ENCODE measurements at regions not wholly inside any gene's neighbourhood (a gene's known extent, or its start where the extent isn't known, plus 50 kb on each side); places are given as distances from the start of the nearest gene placed in this dataset.
A peak's percentile ranks its signal among the peaks of the same experiment; 100 is the strongest.
"Not testable (repeated sequence)": the region's sequence is repeated elsewhere in the genome, so short reads cannot be mapped to it uniquely, and the experiment has no call there.

DNA sequence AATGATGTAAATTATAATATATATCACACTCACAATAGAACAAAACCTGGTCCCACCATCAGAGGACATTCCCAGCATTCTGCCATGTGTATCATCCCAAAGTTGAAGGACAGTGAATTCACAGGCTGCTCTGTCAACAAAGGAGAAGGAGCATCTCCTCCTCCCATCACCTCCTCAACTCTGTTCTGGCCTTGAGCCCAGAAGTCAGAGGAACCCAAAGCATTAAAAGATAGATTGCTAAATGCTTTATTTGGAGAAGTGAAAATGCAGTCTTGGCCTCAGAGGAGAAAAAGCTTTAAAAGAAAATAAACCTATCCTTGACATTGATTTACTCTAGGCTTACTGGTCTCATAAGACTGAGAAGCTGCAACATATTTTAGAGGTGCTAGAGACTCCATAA is 268.8 kb upstream of the RASGEF1B start:
- no peak for DNase-seq (ENCODE audit: low read depth in 2 of 2, low spot score in 1 of 2)

DNA sequence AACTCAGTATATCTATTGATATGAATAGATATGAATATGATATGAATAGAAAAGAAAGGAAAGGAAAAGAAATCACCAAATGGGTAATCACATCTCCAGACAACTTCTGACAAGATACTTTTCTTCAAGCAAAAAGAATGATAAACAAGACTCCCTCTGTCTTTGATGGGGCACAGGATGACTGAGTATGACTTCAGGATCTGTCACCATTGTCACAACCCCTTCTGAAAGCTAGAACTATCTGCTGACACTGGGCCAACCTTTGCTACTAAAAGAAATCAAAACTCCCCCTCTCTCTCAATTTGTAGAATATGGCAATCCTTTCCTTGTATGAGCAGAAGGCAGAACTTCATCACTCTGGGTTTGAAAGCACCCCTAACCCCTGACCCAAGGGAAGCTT is 267.2 kb upstream of the RASGEF1B start:
- DNase-seq (ENCODE audit: low read depth in 2 of 2, low spot score in 1 of 2): no peak

DNA sequence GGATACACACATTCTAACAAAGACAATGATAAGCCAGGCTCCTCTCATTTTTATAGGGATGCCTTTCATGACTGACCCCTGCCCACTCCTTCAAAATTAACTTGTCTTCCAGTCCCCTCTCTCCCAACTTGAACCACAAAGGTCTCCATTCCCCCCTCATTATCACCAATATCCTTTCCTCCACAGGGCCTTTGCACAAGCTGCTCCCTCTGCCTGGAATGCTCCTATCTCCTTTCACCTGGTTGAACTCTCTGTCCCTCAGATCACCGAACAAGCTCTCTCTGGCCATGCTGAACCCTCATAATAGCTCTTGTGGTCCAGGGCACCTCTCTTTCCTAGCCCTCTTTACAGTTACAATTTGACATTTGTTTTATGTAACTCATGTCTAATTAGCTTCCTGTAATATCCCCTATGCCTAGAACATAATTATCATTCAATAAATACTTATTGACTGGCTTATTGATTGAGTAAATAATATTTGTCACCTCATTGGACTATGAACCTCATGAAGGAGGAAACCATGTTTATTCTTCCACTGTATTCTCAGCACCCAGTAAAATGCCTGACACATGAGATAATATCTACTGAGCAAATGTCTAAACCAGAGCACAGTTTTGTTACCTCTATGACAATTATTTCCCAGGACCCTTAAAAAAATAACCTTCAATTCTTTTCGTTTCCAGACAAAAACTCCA is 266.3 kb upstream of the RASGEF1B start:
- no peak for DNase-seq (ENCODE audit: low read depth in 2 of 2, low spot score in 1 of 2)

DNA sequence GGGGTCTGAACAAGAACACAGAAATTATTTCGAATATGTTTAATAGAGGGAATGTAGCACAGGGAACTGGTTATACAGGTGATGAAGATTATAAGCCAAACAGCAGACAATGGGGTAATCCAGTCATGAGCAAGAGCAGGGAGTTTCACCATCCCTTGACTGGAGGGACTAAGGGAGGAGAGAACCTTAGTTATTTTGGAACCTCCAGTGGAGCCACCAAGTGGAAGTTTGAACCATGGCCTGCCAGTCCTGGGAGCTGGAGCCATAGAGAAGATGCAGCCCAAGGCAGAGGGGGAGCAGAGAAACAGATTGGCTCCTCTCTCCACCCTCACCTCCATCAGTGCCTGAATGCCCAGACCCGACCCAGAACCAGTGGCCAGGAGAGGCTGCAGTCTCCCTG is 264.6 kb upstream of the RASGEF1B start:
- DNase-seq (ENCODE audit: low read depth in 2 of 2, low spot score in 1 of 2): no peak

DNA sequence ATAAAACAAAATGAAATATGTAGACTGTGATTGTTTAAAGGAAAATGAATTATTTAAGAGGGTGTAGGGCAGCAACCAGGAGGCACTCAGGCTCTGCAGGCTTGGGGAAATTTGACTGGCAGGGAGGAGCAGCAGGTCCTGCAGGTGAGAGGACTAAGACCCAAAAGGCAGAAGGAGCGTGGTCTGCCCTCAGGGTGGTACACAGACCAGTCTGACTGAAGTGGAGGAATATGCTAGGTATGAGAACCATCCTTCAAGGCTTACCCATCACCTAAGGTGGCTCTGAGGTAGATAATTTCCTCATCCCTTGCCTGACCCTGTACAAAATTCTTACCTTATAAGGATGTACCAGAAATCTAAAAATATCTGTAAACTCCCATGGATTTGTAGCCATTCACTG is 261.3 kb upstream of the RASGEF1B start:
- DNase-seq (ENCODE audit: low read depth in 2 of 2, low spot score in 1 of 2): no peak

DNA sequence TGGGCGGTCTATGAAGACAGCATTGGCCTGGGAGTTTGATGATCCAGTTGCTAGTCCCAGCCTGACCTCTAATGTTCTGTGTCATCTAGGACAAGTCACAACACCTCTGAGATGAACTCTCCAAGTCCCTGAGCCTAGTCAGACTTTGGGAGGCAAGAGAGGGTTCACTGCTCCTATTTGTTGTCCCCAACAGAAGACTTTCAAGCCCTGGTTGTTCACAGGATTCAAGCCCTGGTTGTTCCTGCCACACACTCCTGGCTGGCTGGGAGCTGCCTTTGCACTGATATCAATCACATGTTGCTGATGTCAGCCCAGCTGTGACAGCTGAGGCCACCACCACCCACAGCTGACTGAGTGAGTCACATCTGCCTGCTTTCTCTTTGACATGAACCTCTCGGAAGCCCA is 253.2 kb upstream of the RASGEF1B start:
- DNase-seq (ENCODE audit: low read depth in 2 of 2, low spot score in 1 of 2): peak; percentile 19 to 39

DNA sequence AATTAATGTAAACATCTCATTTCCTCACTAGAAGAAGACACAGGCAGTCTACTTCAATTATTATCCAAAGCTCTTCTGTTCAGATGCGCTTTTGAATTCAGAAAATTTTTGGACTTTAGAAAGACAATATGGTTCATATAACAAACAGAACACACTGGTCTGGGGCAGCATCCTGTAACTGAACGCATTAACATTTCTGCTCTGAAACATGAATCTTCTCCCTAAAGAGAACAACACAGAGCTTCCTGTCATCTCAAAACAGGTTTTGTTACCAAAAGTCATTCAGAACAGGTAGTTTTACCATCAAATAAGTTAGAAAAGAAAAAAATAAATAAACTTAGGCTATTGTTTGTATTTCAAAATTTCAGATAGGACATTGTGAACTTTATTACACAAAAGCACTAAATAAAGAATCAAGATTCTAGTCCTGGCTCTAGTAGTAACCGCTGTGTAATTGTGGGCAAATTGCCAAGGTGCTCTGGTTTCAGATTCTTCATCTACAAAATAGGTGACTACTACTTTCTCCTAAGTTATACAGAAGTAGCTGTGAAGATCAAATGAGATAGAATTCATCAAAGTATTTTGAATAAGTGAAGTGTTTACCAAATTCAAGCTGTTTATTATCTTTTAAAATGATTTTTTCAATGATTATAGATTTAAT is 252.3 kb upstream of the RASGEF1B start:
- DNase-seq (ENCODE audit: low read depth in 2 of 2, low spot score in 1 of 2): peak in 1 of 2 donors; percentile 11

DNA sequence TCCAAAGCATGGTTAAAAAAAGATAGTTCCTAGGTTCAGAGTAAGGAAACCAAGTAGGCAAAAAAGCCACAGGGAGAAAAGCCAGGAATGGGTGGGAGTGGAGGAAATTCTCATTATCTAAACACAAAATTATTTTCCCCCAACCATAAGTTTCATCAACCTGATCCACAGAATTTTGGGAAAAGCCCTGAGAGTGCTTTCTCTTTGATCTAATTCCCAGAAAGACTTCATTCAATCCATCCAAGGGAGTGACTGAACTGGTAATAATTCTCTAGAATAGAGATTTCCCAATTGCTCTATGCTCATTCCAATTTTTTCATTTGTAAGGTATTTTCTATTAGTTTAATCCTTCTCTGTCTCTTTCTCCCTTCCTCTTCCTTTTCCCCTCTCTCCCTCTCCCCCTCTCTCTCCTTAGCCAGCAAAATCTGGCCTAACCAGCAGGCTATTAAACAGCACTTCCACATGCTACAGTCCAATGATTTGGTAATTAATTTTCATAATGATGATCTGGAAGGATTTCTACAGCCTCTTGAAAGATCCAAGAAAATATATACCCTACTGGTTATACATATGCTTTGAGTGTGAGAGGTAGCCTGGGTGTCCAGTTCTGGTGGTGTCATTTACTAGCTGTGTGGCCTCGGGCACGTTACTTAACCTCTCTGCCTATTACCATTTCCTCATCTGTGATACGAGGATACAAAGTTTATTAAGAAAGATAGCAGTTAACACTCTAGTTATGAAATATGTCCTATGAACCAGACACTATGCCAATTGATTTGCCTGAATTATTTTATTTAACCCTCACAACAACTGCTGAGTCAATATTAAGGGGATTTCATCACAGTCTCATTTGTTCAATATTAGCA is 251.5 kb upstream of the RASGEF1B start:
- DNase-seq (ENCODE audit: low read depth in 2 of 2, low spot score in 1 of 2): no peak

DNA sequence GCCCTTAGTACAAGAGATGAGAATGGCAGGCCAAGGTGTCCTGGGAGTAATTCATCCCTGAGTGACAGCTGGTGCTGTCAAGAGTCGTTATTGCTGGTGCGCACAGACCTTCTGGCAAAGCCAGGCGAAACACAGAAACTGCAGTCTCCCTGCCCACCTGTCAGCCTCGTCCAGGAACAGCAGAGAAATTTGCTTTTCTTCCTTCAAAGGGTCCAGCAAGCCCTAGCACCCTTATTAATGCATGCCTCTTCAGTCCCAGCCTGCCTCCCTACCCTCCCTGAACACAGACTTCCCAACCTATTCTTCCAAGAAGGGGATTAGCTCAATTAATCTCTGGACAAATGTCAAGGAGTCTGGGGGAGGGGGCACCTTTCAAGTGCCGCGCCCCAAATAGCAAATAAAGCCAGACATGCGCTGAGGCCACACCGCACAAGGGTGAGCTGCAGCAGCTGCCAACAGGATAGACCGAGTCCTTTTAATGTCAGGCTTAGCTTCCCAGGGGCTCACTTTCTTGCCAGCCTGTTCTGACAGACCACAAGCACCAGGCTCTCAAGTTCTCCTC is 250.7 kb upstream of the RASGEF1B start:
- no peak for DNase-seq (ENCODE audit: low read depth in 2 of 2, low spot score in 1 of 2)

DNA sequence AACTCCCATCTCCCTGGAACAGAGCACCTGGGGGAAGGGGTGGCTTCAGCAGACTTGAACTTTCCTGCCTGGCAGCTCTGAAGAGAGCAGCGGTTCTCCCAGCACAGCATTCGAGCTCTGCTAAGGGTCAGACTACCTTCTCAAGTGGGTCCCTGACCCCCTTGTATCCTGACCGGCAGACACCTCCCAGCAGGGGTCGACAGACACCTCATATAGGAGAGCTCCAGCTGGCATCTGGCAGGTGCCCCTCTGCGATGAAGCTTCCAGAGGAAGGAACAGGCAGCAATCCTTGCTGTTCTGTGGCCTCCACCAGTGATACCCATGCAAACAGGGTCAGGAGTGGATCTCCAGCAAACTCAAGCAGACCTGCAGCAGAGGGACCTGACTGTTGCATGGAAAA is 244.1 kb upstream of the RASGEF1B start:
- no peak for DNase-seq (ENCODE audit: low read depth in 2 of 2, low spot score in 1 of 2)

DNA sequence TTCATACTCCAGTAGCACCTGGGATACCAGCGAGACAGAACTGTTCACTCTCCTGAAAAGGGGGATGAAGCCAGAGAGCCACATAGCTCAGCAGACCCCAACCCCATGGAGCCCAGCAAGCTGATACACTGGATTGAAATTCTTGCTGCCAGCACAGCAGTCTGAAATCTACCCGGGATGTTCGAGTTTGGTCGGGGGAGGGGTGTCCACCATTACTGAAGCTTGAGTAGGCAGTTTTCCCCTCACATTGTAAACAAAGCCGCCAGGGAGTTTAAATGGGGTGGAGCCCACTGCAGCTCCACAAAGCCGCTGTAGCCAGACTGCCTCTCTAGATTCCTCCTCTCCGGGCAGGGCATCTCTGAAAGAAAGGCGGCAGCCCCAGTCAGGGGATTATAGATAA is 243.7 kb upstream of the RASGEF1B start:
- DNase-seq (ENCODE audit: low read depth in 2 of 2, low spot score in 1 of 2): not testable (repeated sequence)

DNA sequence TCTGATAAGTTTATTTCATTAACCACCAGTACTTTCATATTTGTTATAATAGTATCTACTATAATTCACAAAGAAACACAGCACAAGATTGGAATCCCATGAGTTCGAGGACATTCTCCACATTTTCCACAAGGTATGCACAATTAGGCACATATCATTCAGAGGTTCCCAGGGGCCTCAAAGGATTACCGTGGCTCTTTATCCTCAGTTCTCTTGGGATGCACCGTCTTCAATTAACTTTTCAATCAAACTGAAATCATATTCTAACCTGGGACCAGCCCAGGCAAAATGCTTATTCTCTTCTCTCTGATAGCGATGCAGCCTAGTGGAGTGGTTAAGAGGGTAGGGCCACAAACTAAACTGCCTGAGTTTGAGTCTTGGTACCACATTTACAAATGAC is 242.6 kb upstream of the RASGEF1B start:
- DNase-seq (ENCODE audit: low read depth in 2 of 2, low spot score in 1 of 2): no peak

DNA sequence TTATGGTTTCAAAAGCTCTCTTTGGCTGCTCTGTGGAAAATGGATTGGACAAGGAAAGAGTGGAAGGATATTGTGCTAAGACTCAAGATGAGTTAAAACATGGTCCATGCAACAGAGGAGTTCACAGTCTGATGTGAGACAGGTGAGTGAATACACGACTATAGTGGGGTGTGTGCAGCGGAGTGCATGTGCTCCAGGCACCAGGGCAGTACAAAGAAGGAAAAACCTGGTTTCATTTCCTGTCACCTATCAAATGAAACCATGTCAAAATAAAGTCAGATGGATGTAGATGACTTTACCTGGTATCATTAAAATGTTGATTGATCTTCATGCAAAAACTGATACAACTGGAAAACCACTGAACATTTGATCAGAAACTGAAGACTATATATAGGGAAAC is 241.0 kb upstream of the RASGEF1B start:
- DNase-seq (ENCODE audit: low read depth in 2 of 2, low spot score in 1 of 2): no peak

DNA sequence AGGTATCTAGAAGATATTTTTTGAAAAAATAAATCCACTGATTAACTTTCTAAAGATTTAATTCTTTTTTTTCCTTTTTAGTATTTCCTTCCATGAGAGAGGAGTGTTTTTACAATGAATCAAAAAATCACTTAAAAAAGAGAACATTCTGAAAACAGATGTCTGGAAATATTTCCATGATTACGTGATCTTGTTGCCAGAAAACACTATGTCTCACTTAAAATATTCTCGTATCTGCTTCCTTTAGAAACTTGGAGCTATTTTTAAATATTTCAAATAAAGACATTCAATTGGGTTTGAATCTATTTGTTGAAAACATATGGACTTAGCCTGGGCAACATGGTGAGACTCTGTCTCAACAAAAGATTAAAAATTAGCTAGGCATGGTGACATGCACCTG is 232.8 kb upstream of the RASGEF1B start:
- no peak for DNase-seq (ENCODE audit: low read depth in 2 of 2, low spot score in 1 of 2)

DNA sequence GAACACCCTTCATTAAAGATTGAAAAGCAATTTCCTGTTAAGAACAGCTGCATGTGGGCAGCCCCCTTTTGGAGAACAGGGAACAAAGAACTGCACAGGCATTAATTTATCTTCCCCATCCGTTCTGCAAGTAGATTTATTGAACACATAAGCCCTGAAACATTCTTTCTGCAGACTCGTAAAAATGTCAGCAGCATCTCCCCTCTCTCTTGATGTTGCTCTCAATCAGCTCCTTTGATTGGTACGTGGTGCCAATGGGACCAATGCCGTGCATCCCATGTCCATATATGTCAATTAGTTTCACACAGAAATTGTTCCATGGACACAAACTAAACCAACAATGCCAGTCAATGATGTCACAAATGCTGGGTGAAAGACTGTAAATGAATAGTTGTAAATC is 228.5 kb upstream of the RASGEF1B start:
- DNase-seq (ENCODE audit: low read depth in 2 of 2, low spot score in 1 of 2): no peak

DNA sequence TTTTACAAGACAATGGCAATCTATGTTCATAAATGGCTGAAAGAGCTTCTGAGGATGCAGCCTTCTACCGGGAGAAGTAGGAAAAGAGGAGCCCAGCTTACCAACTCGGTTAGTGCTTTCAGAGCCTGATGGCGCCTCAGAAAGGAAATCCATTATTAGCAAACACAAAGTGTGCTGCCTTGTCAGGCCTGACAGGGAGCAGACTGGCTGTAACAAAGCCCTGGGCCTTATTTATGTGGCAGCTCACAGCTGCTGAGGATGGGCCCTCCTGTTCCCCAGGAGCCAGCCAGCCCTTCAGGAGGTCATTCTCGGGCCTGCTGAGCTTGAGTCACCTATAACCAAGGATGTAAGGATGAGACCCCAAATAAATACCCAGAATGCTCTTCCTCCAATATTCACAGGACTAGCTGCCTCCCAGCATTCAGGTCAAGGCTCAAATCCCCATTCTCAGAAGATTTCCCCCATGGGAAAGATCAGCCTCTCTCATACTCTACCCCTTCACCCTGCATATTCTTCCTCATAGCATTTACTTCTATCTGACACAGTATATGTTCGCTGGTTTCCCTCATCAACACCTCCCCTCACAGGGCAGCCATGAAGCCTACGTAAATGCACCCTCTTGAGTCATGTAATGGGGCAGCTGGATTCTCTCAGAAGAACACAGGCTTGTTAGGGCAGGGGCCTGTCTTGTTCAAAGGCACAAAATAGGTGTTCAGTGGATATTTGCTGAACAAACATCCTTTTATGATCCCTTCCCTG is 227.0 kb upstream of the RASGEF1B start:
- no peak for DNase-seq (ENCODE audit: low read depth in 2 of 2, low spot score in 1 of 2)

DNA sequence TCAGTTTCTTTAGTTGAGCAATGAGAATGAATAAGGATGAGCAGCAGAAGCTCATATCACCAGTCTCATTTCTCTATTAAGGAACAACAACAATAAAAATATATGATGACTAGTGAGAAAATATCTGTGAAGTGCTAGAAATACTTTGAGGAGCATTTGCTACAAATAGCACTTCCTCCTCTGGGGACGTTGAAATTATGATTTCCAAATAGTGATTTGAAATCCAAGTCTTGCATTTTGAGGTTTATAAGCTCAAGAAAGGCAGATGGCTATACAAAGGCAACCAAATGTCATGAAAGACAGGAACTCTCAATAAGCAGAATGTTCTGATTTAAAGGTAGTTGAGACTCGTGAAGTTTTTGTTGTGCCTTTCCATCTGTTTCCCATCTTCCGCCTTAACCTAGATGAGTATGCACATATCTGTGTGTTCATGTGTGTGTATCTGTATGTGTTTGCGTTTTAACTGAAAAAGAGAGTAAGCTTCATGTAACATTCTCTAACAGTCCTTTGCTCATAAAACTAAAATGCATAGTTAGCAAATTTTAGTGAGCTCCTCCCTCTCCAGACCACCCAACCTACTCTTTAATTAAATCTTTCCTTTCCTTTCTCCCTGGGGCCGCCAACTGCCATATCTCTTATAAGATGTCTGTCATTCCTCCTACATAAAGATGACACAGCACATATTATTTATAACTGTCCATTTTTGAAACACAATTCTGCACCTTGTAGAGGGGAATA is 222.6 kb upstream of the RASGEF1B start:
- DNase-seq (ENCODE audit: low read depth in 2 of 2, low spot score in 1 of 2): no peak

DNA sequence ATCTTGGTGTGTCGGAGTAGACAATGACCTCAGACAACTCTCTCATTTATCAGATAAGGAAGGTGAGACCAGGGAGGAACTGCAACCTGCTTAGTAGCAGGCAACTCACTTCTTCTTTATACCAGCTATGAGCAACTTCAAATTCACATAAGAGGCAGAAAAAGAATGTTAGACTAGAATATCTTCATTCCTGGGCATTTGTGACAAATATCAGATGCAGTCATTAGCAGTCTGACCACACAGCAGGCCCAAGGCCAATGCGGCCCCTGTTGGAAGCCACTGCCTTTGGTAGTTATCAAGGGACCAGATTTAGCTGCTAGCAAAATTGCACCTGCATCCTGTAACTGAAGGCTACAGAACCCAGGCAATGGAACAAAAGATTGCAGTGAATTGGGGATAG is 219.2 kb upstream of the RASGEF1B start:
- no peak for DNase-seq (ENCODE audit: low read depth in 2 of 2, low spot score in 1 of 2)

DNA sequence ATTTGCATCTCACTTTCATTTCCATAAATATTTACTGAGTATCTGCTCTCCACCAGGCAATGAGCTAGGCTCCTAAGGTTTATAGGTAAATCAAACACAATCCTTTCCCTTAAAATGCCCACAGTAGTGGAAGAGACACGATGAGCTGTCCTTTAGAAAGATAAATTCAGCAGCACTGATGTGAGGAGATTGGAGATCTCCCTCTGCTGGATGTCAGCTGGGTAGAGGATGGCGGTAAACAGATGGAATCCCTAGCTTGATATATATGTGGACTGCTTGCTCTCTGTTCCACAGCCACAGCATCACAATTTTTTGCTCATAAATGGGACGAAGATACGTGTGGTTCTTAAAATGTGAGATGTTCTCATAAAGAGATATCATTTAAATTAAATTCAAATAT is 216.4 kb upstream of the RASGEF1B start:
- DNase-seq (ENCODE audit: low read depth in 2 of 2, low spot score in 1 of 2): no peak

DNA sequence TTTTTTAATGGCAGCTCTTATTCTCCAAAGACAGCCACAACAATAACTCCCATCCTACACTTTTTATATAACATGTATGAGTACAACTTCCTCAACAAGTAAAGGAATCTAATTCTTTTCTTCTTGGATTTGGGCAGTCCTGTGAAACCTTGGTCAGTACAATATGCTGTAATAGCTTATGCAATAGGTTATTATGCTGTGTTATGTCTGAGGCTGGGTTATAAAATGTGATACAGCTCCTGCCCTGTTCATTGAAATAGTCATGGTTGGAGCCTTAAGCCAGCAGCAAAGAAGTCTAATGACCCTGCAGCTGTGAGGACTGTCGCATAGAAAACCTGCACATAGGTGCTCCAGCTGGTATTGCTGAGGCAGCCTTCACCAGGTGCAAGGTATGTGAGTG is 215.8 kb upstream of the RASGEF1B start:
- DNase-seq (ENCODE audit: low read depth in 2 of 2, low spot score in 1 of 2): no peak

Measured in stimulated activated CD8-positive, alpha-beta memory T cell treated with anti-CD3 and anti-CD28 coated beads, Interleukin-4, amount 100 ng/mL, for 4 hours (primary cell).